Loucy (cell line): ENCODE measurements at regions not wholly inside any gene's neighbourhood (a gene's known extent, or its start where the extent isn't known, plus 50 kb on each side); places are given as distances from the start of the nearest gene placed in this dataset.
A peak's percentile ranks its signal among the peaks of the same experiment; 100 is the strongest.

ENCODE experiments used
- H2AFZ ChIP-seq: fragments of 200-600 bp; sonication (generic); 2 replicates; pipeline ENCODE4 v1.6.0; 2016; ENCODE audit warnings: antibody characterized with exemption, mild to moderate bottlenecking, low read length, moderate library complexity
- H3F3A ChIP-seq: fragments of 200-600 bp; 2 replicates; pipeline ENCODE4 v1.6.0; 2016; ENCODE audit warnings: antibody characterized with exemption, low read depth, mild to moderate bottlenecking
- H3K27me3 ChIP-seq: fragments of 200-600 bp; sonication (generic); 2 replicates; pipeline ENCODE4 v1.6.1; 2014; ENCODE audit warnings: low read length, mild to moderate bottlenecking; ENCODE audit not compliant: insufficient read depth, poor library complexity, severe bottlenecking
- H3K36me3 ChIP-seq: fragments of 200-600 bp; sonication (generic); 2 replicates; pipeline ENCODE4 v1.6.1; 2016; ENCODE audit warnings: low read length; ENCODE audit not compliant: insufficient read depth
- H3K4me1 ChIP-seq: fragments of 200-600 bp; sonication (generic); 2 replicates; pipeline ENCODE4 v1.5.1; 2014; ENCODE audit warnings: low read length, mild to moderate bottlenecking; ENCODE audit not compliant: insufficient read depth, poor library complexity, severe bottlenecking
- H3K4me2 ChIP-seq: fragments of 200-600 bp; sonication (generic); 2 replicates; pipeline ENCODE4 v1.6.0; 2014; ENCODE audit warnings: antibody characterized with exemption, low read length, low read depth, mild to moderate bottlenecking; ENCODE audit not compliant: poor library complexity, severe bottlenecking
- H3K4me3 ChIP-seq: fragments of 200-600 bp; sonication (generic); 2 replicates; pipeline ENCODE4 v1.5.1; 2014; ENCODE audit warnings: low read length, mild to moderate bottlenecking, mixed read lengths; ENCODE audit not compliant: poor library complexity, severe bottlenecking
- H3K79me2 ChIP-seq: fragments of 200-600 bp; sonication (generic); 2 replicates; pipeline ENCODE4 v1.6.1; 2014; ENCODE audit warnings: low read length; ENCODE audit not compliant: insufficient read depth
- H3K9ac ChIP-seq: fragments of 200-600 bp; sonication (generic); 2 replicates; pipeline ENCODE4 v1.6.0; 2014; ENCODE audit warnings: mild to moderate bottlenecking, low read depth, low read length, moderate library complexity; ENCODE audit not compliant: poor library complexity, severe bottlenecking
- H3K9me2 ChIP-seq: fragments of 200-600 bp; sonication (generic); replicated peaks from 2 replicates; pipeline ENCODE4 v1.6.1; 2016; ENCODE audit warnings: low read depth, low read length, mixed read lengths
- H3K9me3 ChIP-seq: fragments of 200-600 bp; sonication (generic); 2 replicates; pipeline ENCODE4 v1.6.1; 2014; ENCODE audit warnings: mild to moderate bottlenecking, antibody characterized with exemption, low read length, low read depth; ENCODE audit not compliant: insufficient read depth
- H4K20me1 ChIP-seq: fragments of 200-600 bp; sonication (generic); 2 replicates; pipeline ENCODE4 v1.6.0; 2014; ENCODE audit warnings: antibody characterized with exemption, low read length, mild to moderate bottlenecking; ENCODE audit not compliant: insufficient read depth, poor library complexity, severe bottlenecking
- EZH2phosphoT487 ChIP-seq: fragments of 200-600 bp; IDR thresholded peaks from 2 replicates; pipeline ENCODE4 v1.6.1; 2018; ENCODE audit warnings: antibody characterized with exemption, mild to moderate bottlenecking, moderate library complexity, borderline replicate concordance
- TF ChIP-seq, protein P1 (sequence below): fragments of 200-600 bp; sonication (generic); conservative IDR thresholded peaks from 2 replicates; pipeline ENCODE4 v1.5.1; 2014; ENCODE audit warnings: mild to moderate bottlenecking, antibody characterized with exemption, low read length

DNA sequence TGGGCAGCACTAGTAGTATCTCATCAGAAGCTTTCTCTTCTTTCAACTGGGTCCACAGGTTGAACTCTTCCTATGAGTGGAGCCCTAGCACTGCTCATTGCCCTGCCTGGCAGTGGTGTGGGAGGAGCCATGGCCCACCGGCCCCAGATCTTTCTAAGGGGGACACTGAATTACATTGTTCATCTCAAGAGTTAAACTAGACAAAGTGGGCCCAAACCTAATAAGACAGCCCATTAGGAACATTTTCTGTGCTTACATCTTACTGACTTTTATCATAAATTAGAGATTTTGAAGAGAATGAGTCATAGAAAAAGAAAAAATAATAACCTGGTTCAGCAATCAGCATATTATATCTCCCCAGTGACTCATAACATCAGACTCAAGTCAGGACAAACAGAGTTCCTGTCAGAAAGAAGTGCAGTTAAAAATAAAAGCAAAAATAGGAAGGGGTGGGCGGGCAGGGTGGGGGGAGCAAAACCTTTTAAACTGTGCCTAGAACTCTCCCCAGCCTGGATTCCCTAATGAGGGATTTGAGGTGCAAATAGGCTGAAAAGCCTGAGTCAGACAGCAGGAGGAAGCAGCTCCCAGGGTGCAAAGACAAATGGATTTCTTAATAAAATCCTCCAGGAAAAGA, 161.6 kb upstream of the TRIB2 start:
- peak overlapping the region; percentile 40 for H3K4me3 ChIP-seq
- H3K4me1 ChIP-seq = peaks cover 32% of the 10 kb centered on the region
- H3K9ac ChIP-seq = peak overlapping the region; percentile 36
- peak overlapping the region; percentile 82 for H2AFZ ChIP-seq
- H3K27me3 ChIP-seq = no peaks in the 10 kb centered on the region
- no peaks in the 10 kb centered on the region for H3F3A ChIP-seq
- H3K36me3 ChIP-seq = no peaks in the 10 kb centered on the region
- no peaks in the 10 kb centered on the region for H4K20me1 ChIP-seq
- no peaks in the 10 kb centered on the region for H3K9me3 ChIP-seq
- no peaks in the 10 kb centered on the region for H3K9me2 ChIP-seq
- peak overlapping the region; percentile 49 for H3K4me2 ChIP-seq
- no peak for TF ChIP-seq EZH2phosphoT487
- TF ChIP-seq, protein P1, sequence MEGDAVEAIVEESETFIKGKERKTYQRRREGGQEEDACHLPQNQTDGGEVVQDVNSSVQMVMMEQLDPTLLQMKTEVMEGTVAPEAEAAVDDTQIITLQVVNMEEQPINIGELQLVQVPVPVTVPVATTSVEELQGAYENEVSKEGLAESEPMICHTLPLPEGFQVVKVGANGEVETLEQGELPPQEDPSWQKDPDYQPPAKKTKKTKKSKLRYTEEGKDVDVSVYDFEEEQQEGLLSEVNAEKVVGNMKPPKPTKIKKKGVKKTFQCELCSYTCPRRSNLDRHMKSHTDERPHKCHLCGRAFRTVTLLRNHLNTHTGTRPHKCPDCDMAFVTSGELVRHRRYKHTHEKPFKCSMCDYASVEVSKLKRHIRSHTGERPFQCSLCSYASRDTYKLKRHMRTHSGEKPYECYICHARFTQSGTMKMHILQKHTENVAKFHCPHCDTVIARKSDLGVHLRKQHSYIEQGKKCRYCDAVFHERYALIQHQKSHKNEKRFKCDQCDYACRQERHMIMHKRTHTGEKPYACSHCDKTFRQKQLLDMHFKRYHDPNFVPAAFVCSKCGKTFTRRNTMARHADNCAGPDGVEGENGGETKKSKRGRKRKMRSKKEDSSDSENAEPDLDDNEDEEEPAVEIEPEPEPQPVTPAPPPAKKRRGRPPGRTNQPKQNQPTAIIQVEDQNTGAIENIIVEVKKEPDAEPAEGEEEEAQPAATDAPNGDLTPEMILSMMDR = peak; percentile 34
- H3K79me2 ChIP-seq = no peaks in the 10 kb centered on the region

DNA sequence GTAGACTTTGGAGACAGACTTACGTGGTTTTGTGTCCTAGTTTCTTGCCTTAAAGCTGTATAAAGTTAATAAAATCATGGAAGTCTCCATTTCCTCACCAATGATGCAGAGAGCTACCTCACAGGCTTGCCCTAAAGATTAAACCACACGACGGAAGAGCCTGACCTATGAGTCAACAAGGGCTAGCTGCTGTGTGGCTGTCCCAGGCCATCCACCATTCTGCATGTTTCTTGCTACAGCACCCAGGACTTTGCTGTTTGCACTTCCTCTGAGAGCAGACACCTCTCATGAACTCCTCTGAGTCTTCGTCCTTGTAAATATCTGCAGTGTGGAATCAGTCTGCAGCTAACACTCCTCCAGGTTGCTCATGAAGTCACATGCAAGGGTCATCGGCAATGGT, 160.0 kb upstream of the TRIB2 start:
- Histone ChIP-seq H3K4me1 (peaks cover 32% of the 10 kb centered on the region), H4K20me1 (no peaks in the 10 kb centered on the region), H3F3A (no peaks in the 10 kb centered on the region), H3K27me3 (no peaks in the 10 kb centered on the region), H3K9me2 (no peaks in the 10 kb centered on the region), H3K9ac (no peak overlapping the region), H3K9me3 (no peaks in the 10 kb centered on the region), H2AFZ (peak overlapping the region; percentile 12; the same call in 1 of the 2 replicates), H3K79me2 (no peaks in the 10 kb centered on the region), H3K36me3 (no peaks in the 10 kb centered on the region), H3K4me2 (no peak overlapping the region), H3K4me3 (no peak overlapping the region)
- TF ChIP-seq, protein P1 = no peak
- no peak for TF ChIP-seq EZH2phosphoT487

DNA sequence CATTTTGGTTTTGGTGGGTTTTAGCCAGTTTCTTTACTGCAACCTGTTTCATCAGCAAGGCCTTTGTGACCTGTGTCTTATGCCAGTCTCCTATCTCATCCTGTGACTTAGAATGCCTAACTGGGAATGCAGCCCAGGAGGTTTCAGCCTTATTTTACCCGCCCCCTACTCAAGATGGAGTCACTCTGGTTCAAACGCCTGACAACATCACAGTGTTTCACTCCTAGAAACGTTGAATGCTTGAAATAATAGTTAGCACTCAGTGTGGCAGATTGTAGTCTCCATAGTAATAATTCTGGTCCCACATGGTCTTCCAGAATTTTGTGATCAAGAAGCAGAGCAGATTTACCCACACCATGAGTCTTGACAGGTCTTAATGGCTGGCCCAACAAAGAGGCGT, 159.0 kb upstream of the TRIB2 start:
- Histone ChIP-seq H3K4me1 (peaks cover 32% of the 10 kb centered on the region), H3K9me2 (no peaks in the 10 kb centered on the region), H3F3A (no peaks in the 10 kb centered on the region), H3K9me3 (no peaks in the 10 kb centered on the region), H3K36me3 (no peaks in the 10 kb centered on the region), H3K4me2 (no peak overlapping the region), H3K4me3 (no peak overlapping the region), H3K27me3 (no peaks in the 10 kb centered on the region), H3K9ac (no peak overlapping the region), H3K79me2 (no peaks in the 10 kb centered on the region), H2AFZ (no peak overlapping the region), H4K20me1 (no peaks in the 10 kb centered on the region)
- TF ChIP-seq, protein P1 = no peak
- TF ChIP-seq EZH2phosphoT487 = no peak
